Panc1 (cell line): ENCODE measurements at regions not wholly inside any gene's neighbourhood (a gene's known extent, or its start where the extent isn't known, plus 50 kb on each side); places are given as distances from the start of the nearest gene placed in this dataset.

Experiments
- ATAC-seq: fragments of 200-7000 bp; cut with Tn5 transposase; 2 replicates; pipeline ENCODE4 v1.9.1; 2020; ENCODE audit warnings: mild to moderate bottlenecking, moderate library complexity
- BruUV-seq: library from RNA; stranded (reverse); fragments of 400-500 nt; replicated peaks from 2 replicates; lab custom pipeline; 2021; lab: Mats Ljungman, UMichigan
- CTCF ChIA-PET: fragments of 300-600 bp; sonication (Branson Sonifier 250); formaldehyde crosslinking; loops from one replicate; lab custom pipeline; 2022; ENCODE audit warnings: antibody characterized with exemption; lab: Charles Lee
- POLR2A ChIA-PET: fragments of 300-600 bp; sonication (Branson Sonifier 250); formaldehyde crosslinking; loops from one replicate; lab custom pipeline; 2022; ENCODE audit warnings: antibody characterized with exemption; lab: Charles Lee
- DNase-seq: peaks from one replicate; pipeline ENCODE4 v3.0.0-alpha.2; 2010; ENCODE audit warnings: low read depth, low spot score
- H3K27ac ChIP-seq: 2 replicates; pipeline ENCODE4 v1.5.1; 2011; ENCODE audit warnings: mild to moderate bottlenecking, low read length, inconsistent platforms
- H3K27me3 ChIP-seq: fragments of 200-500 bp; sonication (Bioruptor generic); 2 replicates; pipeline ENCODE4 v1.6.0; 2014; ENCODE audit warnings: low read length, inconsistent platforms; ENCODE audit not compliant: control insufficient read depth, insufficient read depth
- H3K36me3 ChIP-seq: fragments of 200-500 bp; sonication (Bioruptor generic); 2 replicates; pipeline ENCODE4 v1.5.1; 2014; ENCODE audit warnings: inconsistent platforms, mild to moderate bottlenecking, low read length, moderate library complexity; ENCODE audit not compliant: control insufficient read depth, insufficient read depth
- H3K4me1 ChIP-seq: 2 replicates; pipeline ENCODE4 v1.5.1; 2011; ENCODE audit warnings: inconsistent platforms, mild to moderate bottlenecking, low read length, moderate library complexity; ENCODE audit not compliant: control insufficient read depth, insufficient read depth
- H3K4me3 ChIP-seq, 2 experiments: 2 replicates each; pipeline ENCODE4 v1.5.1; 2011 to 2012; ENCODE audit warnings: low read depth in 2 of 2, low read length in 2 of 2, mild to moderate bottlenecking in 2 of 2, inconsistent platforms in 1 of 2, moderate library complexity in 1 of 2
- H3K9me3 ChIP-seq: fragments of 200-500 bp; sonication (Bioruptor generic); 2 replicates; pipeline ENCODE4 v1.5.1; 2014; ENCODE audit warnings: low read depth, mild to moderate bottlenecking, inconsistent platforms, low read length, moderate library complexity; ENCODE audit not compliant: control insufficient read depth, insufficient read depth
- POLR2AphosphoS5 ChIP-seq: IDR thresholded peaks from 2 replicates; pipeline ENCODE4 v1.6.1; 2012; ENCODE audit warnings: mild to moderate bottlenecking, low read depth, low read length, moderate library complexity
- SIN3A ChIP-seq: IDR thresholded peaks from 2 replicates; pipeline ENCODE4 v1.6.1; 2012; ENCODE audit warnings: low read depth, mild to moderate bottlenecking, low read length, moderate library complexity, borderline replicate concordance; ENCODE audit not compliant: insufficient read depth
- TCF7L2 ChIP-seq: IDR thresholded peaks from 2 replicates; pipeline ENCODE4 v1.6.1; 2011; ENCODE audit warnings: mild to moderate bottlenecking, low read depth, low read length, inconsistent platforms
- in situ Hi-C: cut with HindIII; loops from 2 replicates; pipeline ENCODE4 v1.10.0; 2016; ENCODE audit warnings: low sequenced_read_pairs, low pct_unique_long_range_greater_than_20kb
- intact Hi-C: fragments of 100-400 bp; cut with micrococcal nuclease; formaldehyde crosslinking; loops from one replicate; pipeline ENCODE4 v1.10.0; 2022; ENCODE audit not compliant: unreplicated experiment
- TF ChIP-seq, protein P1 (sequence below), 2 experiments: IDR thresholded peaks; 2 replicates each; pipeline ENCODE4 v1.6.1; 2011 to 2012; ENCODE audit warnings: low read depth in 2 of 2, control low read depth in 1 of 2, low read length in 1 of 2, mild to moderate bottlenecking in 1 of 2, moderate library complexity in 1 of 2; ENCODE audit not compliant: insufficient read depth in 1 of 2
- TF ChIP-seq, protein P2 (sequence below): fragments of 450-650 bp; IDR thresholded peaks from 2 replicates; pipeline ENCODE4 v1.5.1; 2017; ENCODE audit warnings: mild to moderate bottlenecking

- in situ Hi-C loops: no loop called here
- H3K9me3 ChIP-seq: no peaks in the 10 kb centered on the region
- no peak overlapping the region for H3K4me3 ChIP-seq
- no TSS peak for BruUV-seq
- no peaks in the 10 kb centered on the region for H3K4me1 ChIP-seq
- no peak for ATAC-seq
- no peak for TF ChIP-seq SIN3A
- H3K27ac ChIP-seq: no peak overlapping the region
- DNase-seq: no peak
- intact Hi-C loops: no loop called here
- H3K27me3 ChIP-seq: no peaks in the 10 kb centered on the region
- ChIA-PET CTCF (no interaction called here), POLR2A (no interaction called here)
- H3K36me3 ChIP-seq: no peaks in the 10 kb centered on the region
Measured at GRCh38 chr9:89888677-89889076, 283.9 kb downstream of the GADD45G start.

DNA sequence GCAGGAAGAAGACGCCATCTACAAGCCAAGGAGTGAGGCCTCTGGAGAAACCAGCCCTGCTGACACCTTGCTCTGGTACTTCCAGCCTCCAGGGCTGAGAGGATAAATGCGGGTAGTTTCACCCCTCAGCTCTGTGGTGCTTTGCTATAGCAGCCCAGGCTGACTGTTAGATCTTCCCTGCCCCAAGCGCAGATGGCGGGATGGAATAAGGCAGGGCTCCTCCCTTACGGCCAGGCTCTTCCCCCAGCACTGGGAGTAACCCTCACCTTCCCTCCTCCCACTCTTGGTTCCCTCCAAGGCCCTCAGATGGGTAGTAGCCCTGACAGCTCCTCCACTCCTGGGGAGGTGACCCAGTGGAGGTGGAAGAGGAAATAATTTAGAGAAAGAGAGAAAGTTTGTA lies 285.1 kb downstream of the GADD45G start:
- in situ Hi-C loops: no loop called here

More for the DNA sequence above, 285.1 kb downstream of the GADD45G start:
- no peaks in the 10 kb centered on the region for H3K9me3 ChIP-seq
- no TSS peak for BruUV-seq
- CTCF ChIA-PET: interaction anchor here (0.6 kb wide), 1 partner anchor 1381 kb away, joined by 9 read pairs; no protein-coding TSS in a partner anchor
- no peak for DNase-seq
- ATAC-seq: no peak
- H3K36me3 ChIP-seq: no peaks in the 10 kb centered on the region
- H3K27me3 ChIP-seq: no peaks in the 10 kb centered on the region
- H3K4me1 ChIP-seq: no peaks in the 10 kb centered on the region
- POLR2A ChIA-PET: no interaction called here
- H3K27ac ChIP-seq: no peak overlapping the region
- TF ChIP-seq POLR2AphosphoS5: no peak
- no peak for TF ChIP-seq TCF7L2
- no peak for TF ChIP-seq SIN3A
- TF ChIP-seq, protein P1, sequence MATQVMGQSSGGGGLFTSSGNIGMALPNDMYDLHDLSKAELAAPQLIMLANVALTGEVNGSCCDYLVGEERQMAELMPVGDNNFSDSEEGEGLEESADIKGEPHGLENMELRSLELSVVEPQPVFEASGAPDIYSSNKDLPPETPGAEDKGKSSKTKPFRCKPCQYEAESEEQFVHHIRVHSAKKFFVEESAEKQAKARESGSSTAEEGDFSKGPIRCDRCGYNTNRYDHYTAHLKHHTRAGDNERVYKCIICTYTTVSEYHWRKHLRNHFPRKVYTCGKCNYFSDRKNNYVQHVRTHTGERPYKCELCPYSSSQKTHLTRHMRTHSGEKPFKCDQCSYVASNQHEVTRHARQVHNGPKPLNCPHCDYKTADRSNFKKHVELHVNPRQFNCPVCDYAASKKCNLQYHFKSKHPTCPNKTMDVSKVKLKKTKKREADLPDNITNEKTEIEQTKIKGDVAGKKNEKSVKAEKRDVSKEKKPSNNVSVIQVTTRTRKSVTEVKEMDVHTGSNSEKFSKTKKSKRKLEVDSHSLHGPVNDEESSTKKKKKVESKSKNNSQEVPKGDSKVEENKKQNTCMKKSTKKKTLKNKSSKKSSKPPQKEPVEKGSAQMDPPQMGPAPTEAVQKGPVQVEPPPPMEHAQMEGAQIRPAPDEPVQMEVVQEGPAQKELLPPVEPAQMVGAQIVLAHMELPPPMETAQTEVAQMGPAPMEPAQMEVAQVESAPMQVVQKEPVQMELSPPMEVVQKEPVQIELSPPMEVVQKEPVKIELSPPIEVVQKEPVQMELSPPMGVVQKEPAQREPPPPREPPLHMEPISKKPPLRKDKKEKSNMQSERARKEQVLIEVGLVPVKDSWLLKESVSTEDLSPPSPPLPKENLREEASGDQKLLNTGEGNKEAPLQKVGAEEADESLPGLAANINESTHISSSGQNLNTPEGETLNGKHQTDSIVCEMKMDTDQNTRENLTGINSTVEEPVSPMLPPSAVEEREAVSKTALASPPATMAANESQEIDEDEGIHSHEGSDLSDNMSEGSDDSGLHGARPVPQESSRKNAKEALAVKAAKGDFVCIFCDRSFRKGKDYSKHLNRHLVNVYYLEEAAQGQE (IDR thresholded peaks at IDR 0.05; ENCODE audit: insufficient read depth in 1 of 2, low read depth in 2 of 2, low read length in 1 of 2): no peak
- TF ChIP-seq, protein P2, sequence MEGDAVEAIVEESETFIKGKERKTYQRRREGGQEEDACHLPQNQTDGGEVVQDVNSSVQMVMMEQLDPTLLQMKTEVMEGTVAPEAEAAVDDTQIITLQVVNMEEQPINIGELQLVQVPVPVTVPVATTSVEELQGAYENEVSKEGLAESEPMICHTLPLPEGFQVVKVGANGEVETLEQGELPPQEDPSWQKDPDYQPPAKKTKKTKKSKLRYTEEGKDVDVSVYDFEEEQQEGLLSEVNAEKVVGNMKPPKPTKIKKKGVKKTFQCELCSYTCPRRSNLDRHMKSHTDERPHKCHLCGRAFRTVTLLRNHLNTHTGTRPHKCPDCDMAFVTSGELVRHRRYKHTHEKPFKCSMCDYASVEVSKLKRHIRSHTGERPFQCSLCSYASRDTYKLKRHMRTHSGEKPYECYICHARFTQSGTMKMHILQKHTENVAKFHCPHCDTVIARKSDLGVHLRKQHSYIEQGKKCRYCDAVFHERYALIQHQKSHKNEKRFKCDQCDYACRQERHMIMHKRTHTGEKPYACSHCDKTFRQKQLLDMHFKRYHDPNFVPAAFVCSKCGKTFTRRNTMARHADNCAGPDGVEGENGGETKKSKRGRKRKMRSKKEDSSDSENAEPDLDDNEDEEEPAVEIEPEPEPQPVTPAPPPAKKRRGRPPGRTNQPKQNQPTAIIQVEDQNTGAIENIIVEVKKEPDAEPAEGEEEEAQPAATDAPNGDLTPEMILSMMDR: no peak
- intact Hi-C loops: no loop called here
- no peak overlapping the region for H3K4me3 ChIP-seq
